M059J (cell line): ENCODE measurements at regions not wholly inside any gene's neighbourhood (a gene's known extent, or its start where the extent isn't known, plus 50 kb on each side); places are given as distances from the start of the nearest gene placed in this dataset.
"Not testable (repeated sequence)": the region's sequence is repeated elsewhere in the genome, so short reads cannot be mapped to it uniquely, and the experiment has no call there.

Experiments
- DNase-seq: peaks from one replicate; pipeline ENCODE4 v3.0.0-alpha.2; 2012; ENCODE audit warnings: low read depth

DNA sequence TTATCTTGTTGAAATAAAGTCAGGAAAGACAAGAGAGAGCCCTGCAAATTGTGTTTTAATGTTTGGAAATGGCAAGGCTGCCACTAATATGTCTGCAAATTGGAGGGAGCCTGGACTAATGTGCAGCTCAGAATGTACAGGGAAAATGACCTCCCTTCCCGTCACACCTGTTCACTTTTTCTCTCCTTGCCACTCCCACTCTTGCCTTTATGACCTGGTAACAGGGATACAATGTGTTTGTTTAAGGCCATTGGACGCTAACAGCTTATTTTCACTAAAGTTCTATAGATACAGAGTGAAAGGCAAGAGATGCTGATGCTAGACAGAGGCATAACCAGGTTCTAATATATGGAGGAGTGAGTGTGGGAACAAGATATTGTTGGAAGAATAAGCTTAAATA lies 203.9 kb downstream of the RAB38 start:
- DNase-seq: no peak

DNA sequence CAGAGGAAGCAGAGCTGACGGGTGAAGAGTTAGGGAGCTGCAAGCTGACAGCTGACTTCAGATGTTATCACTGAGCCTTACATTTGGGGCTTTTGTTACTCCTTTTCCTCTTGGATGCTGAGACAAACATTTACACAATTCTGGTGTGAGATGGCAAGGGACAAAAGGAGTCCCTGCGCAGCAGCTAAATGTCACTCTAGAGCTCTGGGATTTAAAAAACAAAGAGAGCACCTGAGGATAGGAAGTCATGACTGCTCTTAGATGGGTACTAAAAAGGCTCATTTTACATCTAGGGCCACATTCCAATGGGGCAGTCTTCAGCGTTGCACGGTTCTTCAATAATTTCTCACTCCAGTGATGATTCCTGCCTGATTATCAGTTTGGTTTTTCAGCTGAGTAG lies 204.5 kb downstream of the RAB38 start:
- DNase-seq: no peak

DNA sequence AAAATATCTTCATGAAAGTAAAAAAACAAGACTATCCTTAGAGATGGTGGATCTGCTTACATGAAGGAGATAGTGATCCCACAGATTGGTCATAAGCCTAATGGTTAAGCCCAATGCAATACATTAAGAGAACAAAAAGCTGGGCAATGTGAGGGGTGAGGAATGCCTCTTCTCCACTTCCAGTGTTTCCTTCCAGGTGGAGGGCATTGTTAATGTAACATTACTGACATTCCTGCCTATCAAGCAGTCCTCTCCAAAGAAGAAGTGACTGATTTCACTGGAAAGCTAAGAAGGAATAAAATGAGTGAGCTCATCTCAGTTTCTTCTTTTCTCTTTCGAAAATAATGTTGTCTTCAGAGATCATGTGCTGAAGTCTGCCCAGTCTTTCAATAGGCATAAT lies 207.8 kb downstream of the RAB38 start:
- no peak for DNase-seq

DNA sequence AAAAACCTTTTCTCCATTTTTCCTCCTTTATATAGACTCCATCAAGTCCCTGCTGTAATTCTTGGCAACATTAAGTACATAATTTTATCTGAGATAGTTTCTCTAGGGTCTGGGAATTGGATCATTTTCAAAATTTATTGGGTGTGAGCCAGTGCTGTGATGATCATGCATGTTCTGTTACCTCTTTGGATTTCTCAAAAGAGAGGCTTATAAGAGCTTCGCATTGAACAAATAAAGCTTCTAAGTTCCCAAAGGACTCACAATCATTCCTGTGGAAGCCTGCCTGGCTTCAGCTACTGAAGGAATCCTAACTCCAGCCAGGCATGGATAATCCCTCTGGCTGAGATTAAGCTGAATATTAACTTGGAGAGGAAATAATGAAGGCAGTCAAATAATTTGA lies 208.5 kb downstream of the RAB38 start:
- DNase-seq: no peak

DNA sequence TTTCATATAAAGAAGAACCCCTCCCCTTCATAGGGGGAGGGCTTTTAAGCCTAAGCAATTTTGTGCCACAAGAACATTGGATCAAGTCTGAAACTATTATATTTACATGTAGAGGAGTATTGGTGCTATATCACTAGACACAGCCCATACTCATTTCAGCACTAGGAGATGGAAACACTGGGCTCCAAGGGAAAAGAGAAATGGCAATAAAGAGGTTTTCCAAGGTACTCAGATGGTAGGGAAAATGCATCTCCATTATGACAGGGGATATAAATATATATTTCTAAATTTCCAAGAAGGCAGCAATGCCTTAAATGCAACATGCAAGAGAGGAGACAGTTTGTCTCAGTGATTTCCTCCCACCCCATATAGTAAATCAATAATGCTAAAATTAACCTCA lies 209.0 kb downstream of the RAB38 start:
- no peak for DNase-seq

DNA sequence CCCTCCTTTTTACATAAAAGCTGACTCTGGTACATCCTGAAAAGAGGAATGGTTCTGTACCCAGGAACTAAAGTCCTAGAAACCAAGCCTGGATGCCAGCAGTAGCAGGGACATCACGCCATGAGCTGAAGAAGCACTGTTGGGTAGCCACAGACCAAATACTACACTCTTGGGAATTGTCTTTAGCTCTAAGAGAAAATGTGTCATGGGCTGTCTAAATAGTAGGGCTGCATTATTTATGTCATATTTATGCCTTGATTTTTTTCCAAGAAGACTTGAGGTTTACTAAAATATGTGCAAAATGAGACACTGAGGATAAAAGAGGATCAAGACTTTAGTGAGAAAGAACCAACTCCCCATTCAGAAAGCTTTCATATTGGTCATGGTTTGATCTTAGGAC lies 213.6 kb downstream of the RAB38 start:
- peak; percentile 13 for DNase-seq

DNA sequence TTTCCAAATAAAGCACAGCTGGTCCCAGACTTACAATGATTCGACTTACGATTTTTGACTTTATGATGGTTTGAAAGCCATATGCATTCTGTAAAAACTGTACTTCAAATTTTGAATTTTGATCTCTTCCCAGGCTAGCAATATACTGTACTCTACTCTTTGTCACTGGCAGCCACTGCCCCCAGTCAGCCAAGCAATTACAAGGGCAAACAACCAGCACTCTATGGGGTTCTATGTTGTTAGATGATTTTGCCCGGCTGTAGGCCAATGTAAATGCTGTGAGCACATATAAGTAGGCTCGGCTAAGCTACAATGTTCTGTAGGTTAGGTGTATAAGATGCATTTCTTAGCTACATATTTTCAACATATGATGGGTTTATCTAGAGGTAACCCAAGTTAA lies 217.3 kb downstream of the RAB38 start:
- no peak for DNase-seq

DNA sequence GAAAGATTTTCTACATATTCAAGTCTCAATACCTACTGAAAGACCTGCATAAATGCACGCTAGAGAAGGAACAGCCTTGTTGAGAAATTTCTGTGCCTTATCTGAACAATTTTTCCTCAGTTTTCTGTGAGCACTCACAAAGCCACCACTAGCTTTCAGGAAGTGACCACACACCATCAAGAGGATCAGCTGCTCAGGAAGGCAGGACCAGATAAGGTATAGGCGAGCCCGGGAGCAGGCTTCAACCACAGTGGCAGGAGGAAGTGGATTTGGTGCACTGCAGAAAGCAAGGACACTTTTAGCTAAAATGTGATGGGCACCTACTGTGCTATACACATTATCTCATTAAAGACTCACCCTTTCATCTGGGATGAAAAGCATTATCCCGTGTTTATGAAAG lies 220.8 kb downstream of the RAB38 start:
- no peak for DNase-seq

DNA sequence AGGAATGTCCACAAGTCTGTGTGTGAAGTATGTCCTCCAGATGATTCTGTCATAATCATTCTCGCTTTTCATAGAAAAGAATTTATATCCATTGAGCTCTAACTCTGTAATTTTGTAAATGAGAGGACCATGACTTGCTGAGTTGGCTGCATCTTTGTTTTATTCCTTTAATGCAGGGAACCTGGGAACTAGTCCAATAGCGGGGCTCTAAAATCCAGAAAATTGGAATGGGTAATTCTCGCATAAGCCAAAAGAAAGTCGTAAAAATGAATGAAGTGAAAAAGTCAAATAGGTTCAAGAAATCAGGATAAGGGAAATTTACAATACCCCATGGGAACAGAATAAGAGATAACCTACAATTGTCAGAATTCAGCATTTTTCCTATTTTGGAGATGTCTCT lies 232.5 kb downstream of the RAB38 start:
- no peak for DNase-seq

DNA sequence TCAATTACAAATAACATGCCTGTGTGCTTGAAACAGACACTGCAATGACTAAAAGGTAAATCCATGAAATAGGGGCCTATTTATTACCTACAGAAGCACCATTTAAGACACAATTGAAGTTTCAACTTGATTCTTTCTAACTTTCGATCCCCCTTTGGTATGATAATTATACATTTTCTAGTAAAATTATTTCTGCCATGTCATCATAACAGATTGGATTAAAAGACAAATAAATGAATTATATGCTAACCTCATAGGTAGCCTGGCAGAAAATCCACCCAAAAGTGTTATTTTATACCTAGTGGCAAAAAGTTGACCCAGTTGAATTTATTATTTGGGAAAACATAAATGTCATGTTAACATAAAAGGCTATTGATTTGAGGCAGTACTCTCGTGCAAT lies 241.1 kb downstream of the RAB38 start:
- DNase-seq: no peak

DNA sequence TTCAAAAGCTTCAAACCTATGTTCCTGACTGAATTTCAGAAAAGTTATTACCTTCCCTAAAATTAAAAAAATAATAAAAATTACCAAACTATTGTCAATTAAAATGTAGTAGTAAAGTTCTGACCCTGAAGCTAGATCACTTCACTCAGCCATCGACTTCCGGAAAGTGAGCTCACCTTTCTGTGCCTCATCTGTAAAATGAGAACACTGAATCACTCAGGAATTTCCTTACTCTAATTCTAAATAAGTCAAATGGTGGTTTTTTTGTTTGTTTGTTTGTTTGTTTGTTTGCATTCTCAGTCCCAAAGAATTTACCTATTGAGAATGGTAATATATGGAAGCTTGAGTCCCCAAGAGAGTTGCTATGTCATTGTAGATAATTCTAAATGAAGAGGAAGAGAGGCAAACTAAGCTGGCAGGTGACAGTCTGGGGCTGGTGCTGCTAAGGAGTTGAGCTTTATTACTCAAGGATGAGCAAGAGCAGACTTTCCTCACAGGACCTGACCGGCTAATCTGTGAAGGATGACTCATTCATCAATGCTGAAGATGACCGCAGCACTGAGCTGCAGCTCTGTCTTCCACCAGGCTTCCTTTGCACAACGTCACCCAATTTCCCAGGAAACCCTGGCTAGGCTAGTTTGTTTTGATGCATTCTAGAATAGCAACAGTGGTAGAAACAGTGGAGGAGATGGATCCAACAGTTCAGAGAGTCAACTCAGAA lies 248.8 kb downstream of the RAB38 start:
- DNase-seq: peak; percentile 94

DNA sequence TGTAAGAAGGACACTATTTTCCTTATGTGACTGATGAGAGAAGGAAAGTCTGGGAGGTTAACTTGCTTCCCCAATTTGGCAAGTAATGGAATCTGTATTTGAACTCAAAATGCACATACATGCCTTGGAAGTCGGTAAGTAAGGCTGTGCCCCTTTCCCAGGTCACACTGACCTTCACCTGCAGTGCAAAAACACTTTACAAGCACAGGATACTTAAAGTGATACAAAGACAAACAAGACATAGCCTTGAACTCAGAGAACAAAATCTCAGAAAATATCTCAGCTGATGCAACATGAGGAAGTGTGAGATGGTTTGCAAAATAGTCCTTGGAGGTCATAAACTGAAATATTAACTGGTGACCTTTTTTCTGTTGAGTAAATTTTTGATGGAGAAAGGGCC lies 251.1 kb downstream of the RAB38 start:
- no peak for DNase-seq

DNA sequence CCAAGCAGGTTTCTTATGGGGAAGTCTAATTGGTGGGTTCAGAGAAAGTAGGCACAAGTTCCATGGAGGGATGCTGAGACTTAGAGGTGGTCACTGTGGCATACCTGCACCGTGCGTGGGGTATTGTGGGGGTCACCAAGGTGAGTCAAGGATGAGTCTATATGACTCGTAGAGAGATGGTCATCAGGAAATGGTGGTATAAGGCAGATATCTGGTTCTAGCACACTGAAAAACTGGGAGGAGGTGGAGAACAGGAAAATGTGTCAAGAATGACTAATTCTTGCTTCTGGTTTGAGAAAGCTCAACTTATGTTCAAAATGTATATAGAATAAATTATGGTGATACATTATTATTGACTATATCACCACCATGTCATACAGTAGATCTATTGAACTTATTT lies 258.1 kb downstream of the RAB38 start:
- no peak for DNase-seq

DNA sequence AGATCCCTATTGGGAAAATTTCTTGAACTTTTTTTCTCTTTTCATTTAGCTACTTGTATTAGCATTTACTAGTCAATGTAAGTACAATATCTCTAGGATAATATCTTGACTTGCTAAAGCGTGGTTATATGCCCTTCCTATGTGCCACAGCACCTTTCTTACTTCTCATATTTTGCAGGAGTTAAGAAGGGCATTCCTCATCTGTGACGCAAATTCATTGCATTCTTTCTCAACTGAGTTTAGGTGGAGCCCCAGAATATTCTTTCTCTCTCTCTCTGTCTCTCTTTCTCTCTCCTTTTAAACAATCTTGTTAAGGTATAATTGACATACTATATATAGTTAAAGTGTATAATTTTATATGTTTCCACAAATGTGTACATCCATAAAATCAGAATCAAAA lies 266.1 kb downstream of the RAB38 start:
- DNase-seq: no peak

DNA sequence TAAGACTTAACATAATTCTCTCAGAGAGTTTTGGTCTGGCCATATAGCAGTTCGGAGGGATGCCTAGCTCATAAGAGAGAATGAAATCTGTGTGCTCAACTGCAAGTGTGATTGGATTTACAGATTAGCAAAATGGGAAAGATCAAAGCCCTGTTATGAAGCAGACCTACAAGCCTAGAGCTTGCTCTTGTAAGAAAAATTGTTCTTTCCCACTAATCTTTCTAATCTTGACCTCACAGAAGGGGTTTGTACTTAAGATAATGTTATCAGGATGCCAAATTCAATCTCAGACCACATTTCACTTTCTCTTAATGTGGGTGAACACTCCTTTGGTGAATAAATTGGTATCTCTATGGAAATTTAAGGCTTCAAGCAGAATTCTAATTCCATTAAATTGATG lies 267.2 kb downstream of the RAB38 start:
- DNase-seq: no peak

DNA sequence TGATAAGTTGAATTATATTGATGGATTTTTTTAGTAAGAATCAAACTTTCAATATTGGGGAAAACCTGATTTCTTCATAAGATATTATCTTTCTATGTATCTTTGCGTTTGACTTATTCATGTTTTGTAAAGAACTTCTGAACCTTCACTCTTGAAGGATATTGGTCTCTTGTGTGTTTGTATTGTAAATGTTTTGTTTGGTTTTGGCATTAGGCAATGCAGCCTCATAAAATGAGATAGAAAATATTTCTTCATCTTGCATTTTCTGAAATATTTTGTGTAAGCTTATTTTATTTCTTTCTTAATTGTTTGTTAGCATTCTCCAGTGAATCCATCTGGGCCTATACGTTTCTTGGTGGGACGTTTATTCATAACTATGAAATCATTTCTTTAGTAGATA lies 271.9 kb downstream of the RAB38 start:
- no peak for DNase-seq

DNA sequence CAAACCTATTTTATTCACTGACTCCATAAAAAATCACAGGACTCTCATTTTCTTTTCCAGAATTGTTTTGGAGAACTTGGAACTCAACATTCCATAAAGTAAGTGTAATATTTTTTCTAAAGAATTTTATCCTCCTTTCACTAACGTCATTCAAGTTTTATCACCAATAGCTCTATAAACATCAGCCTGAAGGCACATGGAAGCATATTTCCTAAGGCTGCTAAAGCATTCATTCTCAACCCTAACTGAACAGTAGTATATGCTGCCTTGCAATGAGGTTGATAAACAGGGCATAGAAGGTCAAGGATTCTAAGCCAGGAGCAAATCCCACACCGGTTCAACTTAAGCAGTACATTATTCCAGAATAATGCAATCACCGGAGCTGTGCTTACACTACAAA lies 273.9 kb downstream of the RAB38 start:
- DNase-seq: peak; percentile 16

DNA sequence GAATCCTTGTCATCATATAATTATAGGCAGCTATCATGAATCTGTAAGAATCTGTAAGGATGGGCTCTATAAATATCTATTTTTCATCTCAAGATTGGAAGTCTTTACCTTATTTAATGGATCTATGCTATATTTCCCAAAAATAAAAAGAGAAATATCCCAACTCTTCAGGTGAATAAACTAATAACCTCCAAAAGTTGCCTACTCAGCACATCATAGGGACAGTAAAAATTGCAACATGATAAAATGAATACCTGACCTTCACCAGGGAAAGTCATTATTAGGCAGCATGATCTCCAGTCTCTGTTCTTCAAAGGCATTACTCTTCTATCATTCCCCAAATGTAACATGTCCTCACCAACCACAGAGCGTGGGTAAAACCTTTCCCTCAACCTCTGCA lies 277.3 kb downstream of the RAB38 start:
- DNase-seq: no peak

DNA sequence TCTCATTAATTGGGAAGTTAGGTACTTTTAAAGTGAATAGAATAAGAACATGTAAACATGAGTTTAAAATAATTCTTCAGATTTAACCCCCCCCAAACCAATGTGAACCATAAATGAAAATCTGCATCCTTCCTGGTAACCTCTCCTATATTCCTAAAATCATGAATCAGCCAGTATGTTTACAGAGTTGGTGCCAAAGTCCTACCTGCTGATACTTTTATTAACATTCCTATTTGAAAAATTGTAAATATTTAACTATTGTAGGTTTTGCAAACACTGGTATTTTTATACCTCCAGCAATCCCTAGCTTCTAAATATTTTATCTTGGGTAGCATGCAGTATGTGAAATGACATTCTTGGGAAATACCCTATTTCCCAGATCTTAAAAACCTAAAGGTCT lies 278.2 kb downstream of the RAB38 start:
- no peak for DNase-seq

DNA sequence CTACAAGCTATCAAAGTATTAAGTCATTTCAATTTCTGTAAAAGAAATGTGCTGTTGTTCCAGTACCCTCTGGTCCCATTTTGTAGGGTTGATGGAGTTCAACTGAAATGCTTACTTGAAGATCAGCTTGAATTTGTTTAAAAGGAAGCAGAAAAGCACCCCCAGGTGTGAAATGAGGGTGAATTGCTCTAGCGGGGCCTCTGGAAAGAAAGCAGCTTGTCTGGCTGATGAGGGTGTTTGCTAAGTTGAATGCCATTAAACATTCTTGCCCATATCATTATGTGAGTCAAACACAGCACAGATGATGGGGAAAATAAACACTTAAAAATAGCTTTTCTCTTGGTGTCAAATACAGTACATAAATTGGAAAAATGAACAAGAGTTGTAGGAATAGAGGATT lies 280.3 kb downstream of the RAB38 start:
- no peak for DNase-seq

DNA sequence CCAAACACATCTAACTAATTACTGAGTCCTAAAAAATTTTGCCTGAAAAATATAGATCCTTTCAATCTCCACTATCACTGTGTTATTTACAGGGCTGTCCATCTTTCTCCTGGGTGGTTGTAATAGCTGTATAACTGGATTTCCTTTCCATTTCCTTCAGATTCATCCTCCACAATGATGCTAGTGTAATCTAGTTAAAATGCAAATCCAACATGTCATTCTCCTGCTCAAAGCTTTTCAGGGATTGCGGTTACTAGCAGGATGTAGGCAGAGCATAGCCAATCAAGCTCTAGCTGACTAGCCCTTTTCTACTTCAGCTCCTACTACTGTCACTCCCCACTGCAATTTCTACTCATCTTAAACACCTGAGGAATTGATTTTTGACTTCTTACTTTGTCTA lies 283.0 kb downstream of the RAB38 start:
- DNase-seq: peak; percentile 21

DNA sequence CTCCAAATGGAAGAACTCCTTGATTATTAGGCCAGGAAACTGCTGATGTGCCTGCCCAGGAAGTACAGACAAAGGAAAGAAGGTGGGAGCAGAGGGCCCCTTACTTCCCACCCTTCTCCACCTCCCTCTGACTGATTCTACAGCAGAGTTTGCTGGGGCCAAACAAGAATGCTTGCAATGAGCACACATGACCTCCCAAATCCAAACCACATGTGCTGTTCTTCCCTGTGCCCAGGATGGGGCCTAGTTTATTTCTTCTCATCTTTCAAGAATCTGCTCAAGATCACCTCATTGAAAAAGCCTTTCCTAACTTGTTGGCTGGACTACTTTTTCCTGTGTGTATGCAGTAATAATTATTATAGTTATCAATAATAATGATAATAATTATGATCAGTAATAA lies 286.1 kb downstream of the RAB38 start:
- DNase-seq: no peak

DNA sequence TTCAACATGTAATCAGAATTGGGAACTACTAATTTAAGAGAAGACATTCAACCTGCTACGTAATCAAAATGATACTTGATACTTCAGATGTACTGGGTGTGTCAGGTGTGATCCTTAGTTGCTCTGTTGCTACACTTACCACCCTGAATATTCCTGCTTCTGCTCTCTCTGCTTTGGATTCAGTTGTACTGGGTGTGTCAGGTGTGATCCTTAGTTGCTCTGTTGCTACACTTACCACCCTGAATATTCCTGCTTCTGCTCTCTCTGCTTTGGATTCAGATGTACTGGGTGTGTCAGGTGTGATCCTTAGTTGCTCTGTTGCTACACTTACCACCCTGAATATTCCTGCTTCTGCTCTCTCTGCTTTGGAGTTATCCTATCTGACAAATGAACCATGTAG lies 290.2 kb downstream of the RAB38 start:
- DNase-seq: not testable (repeated sequence)

DNA sequence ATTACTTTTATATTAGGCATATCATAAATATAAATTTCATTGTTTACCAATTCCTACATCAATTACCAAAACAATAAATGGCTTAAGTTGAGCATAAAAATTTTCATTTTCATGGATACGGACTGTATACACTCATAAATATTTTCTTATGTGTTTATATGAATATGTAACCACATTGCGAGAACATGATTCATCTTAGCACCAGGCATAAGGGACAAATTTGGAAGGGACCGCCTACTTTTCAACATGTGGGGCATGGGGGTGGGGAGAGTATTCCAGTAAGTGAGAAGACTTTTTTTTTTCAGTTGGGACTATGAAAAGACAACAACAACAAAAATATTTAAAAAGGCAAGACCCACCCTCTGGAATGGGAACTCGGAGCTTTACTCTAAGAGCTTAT lies 296.1 kb downstream of the RAB38 start:
- DNase-seq: peak; percentile 37
